Esophagus squamous epithelium (tissue), 5 donors: ENCODE measurements at regions not wholly inside any gene's neighbourhood (a gene's known extent, or its start where the extent isn't known, plus 50 kb on each side); places are given as distances from the start of the nearest gene placed in this dataset.

ENCODE experiments used
- DNase-seq: peaks from one replicate; lab custom pipeline; 2025; lab: John Stamatoyannopoulos, UW
- H3K27ac ChIP-seq, 4 donors: fragments of 200-600 bp; sonication (generic); one replicate each; pipeline ENCODE4 v1.5.1; 2016 to 2019; ENCODE audit warnings: mild to moderate bottlenecking in 1 of 4
- H3K27me3 ChIP-seq, 4 donors: fragments of 200-600 bp; sonication (generic); 1 replicate in 3 of 4; 2 replicates in 1 of 4; pipeline versions ENCODE4 v1.5.1 to v1.6.0; 2017 to 2021; ENCODE audit warnings: antibody characterized with exemption in 1 of 4
- H3K36me3 ChIP-seq, 3 donors: fragments of 200-600 bp; sonication (generic); one replicate each; pipeline ENCODE4 v1.5.1; 2016 to 2019
- H3K4me1 ChIP-seq, 3 donors: fragments of 200-600 bp; sonication (generic); one replicate each; pipeline ENCODE4 v1.5.1; 2017 to 2019
- H3K4me3 ChIP-seq, 4 donors: fragments of 200-600 bp; sonication (generic); 1 replicate in 3 of 4; 2 replicates in 1 of 4; pipeline ENCODE4 v1.5.1; 2016 to 2019; ENCODE audit warnings: mild to moderate bottlenecking in 2 of 4, moderate library complexity in 1 of 4
- H3K9me3 ChIP-seq, 3 donors: fragments of 200-600 bp; sonication (generic); one replicate each; pipeline ENCODE4 v1.5.1; 2016 to 2019
- CTCF ChIP-seq, 6 experiments: fragments of 450-650 bp in 4 of 6; fragments of 200-600 bp in 2 of 6; sonication (generic) in 2 of 6; IDR thresholded peaks; one replicate each; pipeline ENCODE4 v1.5.1; 2016 to 2019; ENCODE audit warnings: antibody characterized with exemption in 6 of 6, mild to moderate bottlenecking in 4 of 6, moderate library complexity in 4 of 6
- POLR2A ChIP-seq, 4 donors: fragments of 450-650 bp; IDR thresholded peaks; one replicate each; pipeline ENCODE4 v1.6.1; 2017; ENCODE audit warnings: antibody characterized with exemption in 4 of 4, mild to moderate bottlenecking in 4 of 4, moderate library complexity in 3 of 4
- WGBS, 2 donors: methylation state at CpG; one replicate each; pipeline ENCODE4 v1.1.5; 2018; 5-methylcytosine and 5-hydroxymethylcytosine counted together
- intact Hi-C: fragments of 100-400 bp; cut with DNase I; formaldehyde crosslinking; loops from one replicate; pipeline ENCODE4 v1.15.0; 2022
- donor health status: DM: yes; HTN: yes; CAD: no.

- no peaks in the 10 kb centered on the region for H3K36me3 ChIP-seq
- H3K27me3 ChIP-seq = no peaks in the 10 kb centered on the region
- no peak overlapping the region for H3K27ac ChIP-seq
- 84 to 87% methylated on average over 4 of the region's 4 CpGs for WGBS, 2 donors
- TF ChIP-seq POLR2A (IDR thresholded peaks at IDR 0.05) (no peak), CTCF (IDR thresholded peaks at IDR 0.05) (no peak)
- DNase-seq = no peak
- peaks cover 0 to 17% (median 3%) of the 10 kb centered on the region in 3 donors for H3K4me1 ChIP-seq
- no peak overlapping the region for H3K4me3 ChIP-seq
- H3K9me3 ChIP-seq = no peaks in the 10 kb centered on the region
- intact Hi-C loops = no loop called here
Observed at GRCh38 chr12:33588725-33589405, 149.2 kb upstream of the SYT10 start.

- no peak overlapping the region for H3K4me3 ChIP-seq
- peaks cover 0 to 17% (median 3%) of the 10 kb centered on the region in 3 donors for H3K4me1 ChIP-seq
- intact Hi-C loops = no loop called here
- TF ChIP-seq POLR2A (IDR thresholded peaks at IDR 0.05) = no peak
- no peak for TF ChIP-seq CTCF (IDR thresholded peaks at IDR 0.05)
- H3K36me3 ChIP-seq = no peaks in the 10 kb centered on the region
- DNase-seq = no peak
- no peaks in the 10 kb centered on the region for H3K27me3 ChIP-seq
- no peak overlapping the region for H3K27ac ChIP-seq
- no peaks in the 10 kb centered on the region for H3K9me3 ChIP-seq
- 63 to 70% methylated on average over 3 of the region's 3 CpGs for WGBS, 2 donors
Observed at GRCh38 chr12:33589576-33590114, 150.0 kb upstream of the SYT10 start.

GRCh38 chr12:33593753-33594152 lies 154.1 kb upstream of the SYT10 start:
- Histone ChIP-seq H3K27ac (no peak overlapping the region), H3K4me3 (no peak overlapping the region), H3K4me1 (peaks cover 0 to under 1% (median 0%) of the 10 kb centered on the region in 3 donors), H3K36me3 (no peaks in the 10 kb centered on the region), H3K9me3 (no peaks in the 10 kb centered on the region), H3K27me3 (no peaks in the 10 kb centered on the region)
- TF ChIP-seq CTCF (IDR thresholded peaks at IDR 0.05) = no peak
- TF ChIP-seq POLR2A (IDR thresholded peaks at IDR 0.05) = no peak
- 58 to 81% methylated on average over 1 of the region's 1 CpG for WGBS, 2 donors
- intact Hi-C loops = no loop called here
- DNase-seq = no peak

- no peaks in the 10 kb centered on the region for H3K27me3 ChIP-seq
- TF ChIP-seq POLR2A (IDR thresholded peaks at IDR 0.05) (no peak), CTCF (IDR thresholded peaks at IDR 0.05) (no peak)
- intact Hi-C loops = no loop called here
- no peak overlapping the region for H3K4me3 ChIP-seq
- no peaks in the 10 kb centered on the region for H3K4me1 ChIP-seq
- H3K9me3 ChIP-seq = no peaks in the 10 kb centered on the region
- H3K36me3 ChIP-seq = no peaks in the 10 kb centered on the region
- no peak for DNase-seq
- H3K27ac ChIP-seq = no peak overlapping the region
- WGBS, 2 donors = 0 to 19% methylated on average over 1 of the region's 1 CpG
Observed at GRCh38 chr12:33596061-33596460, 156.4 kb upstream of the SYT10 start.

- intact Hi-C loops = no loop called here
- TF ChIP-seq CTCF (IDR thresholded peaks at IDR 0.05) (no peak), POLR2A (IDR thresholded peaks at IDR 0.05) (no peak)
- no peak for DNase-seq
- Histone ChIP-seq H3K36me3 (no peaks in the 10 kb centered on the region), H3K27ac (no peak overlapping the region), H3K4me3 (no peak overlapping the region), H3K27me3 (no peaks in the 10 kb centered on the region), H3K4me1 (no peaks in the 10 kb centered on the region), H3K9me3 (no peaks in the 10 kb centered on the region)
- 21 to 23% methylated on average over 5 of the region's 5 CpGs for WGBS, 2 donors
Observed at GRCh38 chr12:33596814-33597213, 157.2 kb upstream of the SYT10 start.
